GM18505 (cell line): ENCODE measurements at regions not wholly inside any gene's neighbourhood (a gene's known extent, or its start where the extent isn't known, plus 50 kb on each side); places are given as distances from the start of the nearest gene placed in this dataset.
"Not testable (repeated sequence)": the region's sequence is repeated elsewhere in the genome, so short reads cannot be mapped to it uniquely, and the experiment has no call there.

Source experiments
- ATAC-seq: cut with Tn5 transposase; IDR thresholded peaks from one replicate; pipeline ENCODE4 v1.9.1; 2021; ENCODE audit not compliant: unreplicated experiment
- POLR2A ChIP-seq: IDR thresholded peaks from 4 replicates; pipeline ENCODE4 v1.6.1; 2011; ENCODE audit warnings: borderline replicate concordance; ENCODE audit not compliant: insufficient read depth, insufficient read length; ENCODE audit errors: extremely low read depth

GRCh38 chr2:215644233-215644897, 208.5 kb upstream of the FN1 start:
- TF ChIP-seq POLR2A = no peak
- ATAC-seq = no peak

GRCh38 chr2:215638687-215639086, 202.8 kb upstream of the FN1 start:
- TF ChIP-seq POLR2A = no peak
- ATAC-seq = no peak

GRCh38 chr2:215637651-215638050, 201.8 kb upstream of the FN1 start:
- no peak for ATAC-seq
- TF ChIP-seq POLR2A = no peak

GRCh38 chr2:215636816-215637215, 200.9 kb upstream of the FN1 start:
- TF ChIP-seq POLR2A = no peak
- ATAC-seq = no peak

GRCh38 chr2:215635788-215636139, 199.9 kb upstream of the FN1 start:
- no peak for ATAC-seq
- no peak for TF ChIP-seq POLR2A

GRCh38 chr2:215635071-215635787, 199.4 kb upstream of the FN1 start:
- TF ChIP-seq POLR2A = no peak
- no peak for ATAC-seq

GRCh38 chr2:215633360-215633759, 197.5 kb upstream of the FN1 start:
- no peak for ATAC-seq

GRCh38 chr2:215631696-215632095, 195.8 kb upstream of the FN1 start:
- TF ChIP-seq POLR2A = no peak
- no peak for ATAC-seq

More at GRCh38 chr2:215633360-215633759, 197.5 kb upstream of the FN1 start:
- TF ChIP-seq POLR2A = no peak

GRCh38 chr2:215630796-215631195, 194.9 kb upstream of the FN1 start:
- not testable (repeated sequence) for ATAC-seq

GRCh38 chr2:215627771-215628170, 191.9 kb upstream of the FN1 start:
- TF ChIP-seq POLR2A = no peak
- ATAC-seq = no peak

GRCh38 chr2:215626812-215627281, 191.0 kb upstream of the FN1 start:
- ATAC-seq = no peak

GRCh38 chr2:215626063-215626462, 190.2 kb upstream of the FN1 start:
- TF ChIP-seq POLR2A = no peak
- no peak for ATAC-seq

More at GRCh38 chr2:215626812-215627281, 191.0 kb upstream of the FN1 start:
- TF ChIP-seq POLR2A = no peak

- ATAC-seq = no peak
- no peak for TF ChIP-seq POLR2A
Observed at GRCh38 chr2:215625207-215625606, 189.3 kb upstream of the FN1 start.

GRCh38 chr2:215624423-215624829, 188.6 kb upstream of the FN1 start:
- ATAC-seq = no peak

More at GRCh38 chr2:215624423-215624829, 188.6 kb upstream of the FN1 start:
- TF ChIP-seq POLR2A = no peak
